ENCODE measurements at regions not wholly inside any gene's neighbourhood (a gene's known extent, or its start where the extent isn't known, plus 50 kb on each side); places are given as distances from the start of the nearest gene placed in this dataset.
"Not testable (repeated sequence)": the region's sequence is repeated elsewhere in the genome, so short reads cannot be mapped to it uniquely, and the experiment has no call there.

GRCh38 chr2:199216253-199216652, 241.5 kb downstream of the SATB2 start:
- DNase-seq: no peak

- no peak for DNase-seq
Observed at GRCh38 chr2:199207011-199207410, 250.7 kb downstream of the SATB2 start.

GRCh38 chr2:199206536-199206935, 251.2 kb downstream of the SATB2 start:
- no peak for DNase-seq

- no peak for DNase-seq
Observed at GRCh38 chr2:199202964-199203363, 254.8 kb downstream of the SATB2 start.

GRCh38 chr2:199201539-199201938, 256.2 kb downstream of the SATB2 start:
- DNase-seq: no peak

- no peak for DNase-seq
Observed at GRCh38 chr2:199199797-199200196, 257.9 kb downstream of the SATB2 start.

- no peak for DNase-seq
Observed at GRCh38 chr2:199197448-199197847, 260.3 kb downstream of the SATB2 start.

GRCh38 chr2:199196686-199197085, 261.1 kb downstream of the SATB2 start:
- no peak for DNase-seq

GRCh38 chr2:199195927-199196502, 261.7 kb downstream of the SATB2 start:
- no peak for DNase-seq

- no peak for DNase-seq
Observed at GRCh38 chr2:199191461-199191860, 266.3 kb downstream of the SATB2 start.

GRCh38 chr2:199189229-199189628, 268.5 kb downstream of the SATB2 start:
- no peak for DNase-seq

- no peak for DNase-seq
Observed at GRCh38 chr2:199186301-199186751, 271.4 kb downstream of the SATB2 start.

GRCh38 chr2:199185174-199185573, 272.6 kb downstream of the SATB2 start:
- DNase-seq: not testable (repeated sequence)

- DNase-seq: no peak
Observed at GRCh38 chr2:199163613-199164458, 293.9 kb downstream of the SATB2 start.

- DNase-seq: no peak
Observed at GRCh38 chr2:199160677-199161465, 296.9 kb downstream of the SATB2 start.

GRCh38 chr2:199160081-199160480, 297.7 kb downstream of the SATB2 start:
- no peak for DNase-seq

- DNase-seq: no peak
Observed at GRCh38 chr2:199148076-199148845, 309.5 kb downstream of the SATB2 start.

- no peak for DNase-seq
Observed at GRCh38 chr2:199147216-199147615, 310.5 kb downstream of the SATB2 start.

GRCh38 chr2:199144546-199144945, 313.2 kb downstream of the SATB2 start:
- no peak for DNase-seq

GRCh38 chr2:199144036-199144435, 313.7 kb downstream of the SATB2 start:
- DNase-seq: no peak

GRCh38 chr2:199136681-199137080, 321.1 kb downstream of the SATB2 start:
- DNase-seq: no peak

GRCh38 chr2:199136242-199136641, 321.5 kb downstream of the SATB2 start:
- DNase-seq: no peak

GRCh38 chr2:199131876-199132275, 325.9 kb downstream of the SATB2 start:
- no peak for DNase-seq

Measured in CD4-positive, alpha-beta T cell treated with Interleukin-6 for 4 hours (primary cell).